ENCODE measurements at regions not wholly inside any gene's neighbourhood (a gene's known extent, or its start where the extent isn't known, plus 50 kb on each side); places are given as distances from the start of the nearest gene placed in this dataset.

DNA sequence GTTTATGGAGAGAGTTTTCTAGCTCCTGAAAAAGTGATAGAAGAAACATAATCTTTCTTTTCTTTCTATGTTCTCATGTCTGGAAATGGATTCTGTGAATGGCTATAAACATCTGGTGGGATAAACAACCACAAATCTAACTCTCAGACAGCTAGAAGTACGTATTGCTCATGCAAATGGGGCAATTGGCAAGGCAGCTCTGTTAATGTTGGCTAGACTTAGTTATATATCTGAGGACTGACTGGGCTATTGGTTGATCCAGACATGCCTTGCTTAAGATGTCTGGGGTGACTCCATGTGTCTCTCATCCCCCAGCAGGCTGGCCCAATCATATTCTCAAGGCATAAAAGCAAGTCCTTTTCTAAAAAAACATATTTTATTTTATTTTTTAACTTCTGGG lies 939.2 kb upstream of the NRXN1 start:
- Histone ChIP-seq H3K9me3 (ENCODE audit: control insufficient read depth, insufficient read depth, low read length) (peaks cover 2% of the 10 kb centered on the region), H3K4me1 (ENCODE audit: control insufficient read depth, insufficient read depth, low read length) (no peaks in the 10 kb centered on the region), H3K27ac (ENCODE audit: low read depth, low read length) (no peak overlapping the region), H3K4me3 (ENCODE audit: low read depth, low read length) (no peak overlapping the region), H3K27me3 (ENCODE audit: control insufficient read depth, insufficient read depth, low read length) (no peaks in the 10 kb centered on the region), H3K36me3 (ENCODE audit: control insufficient read depth, insufficient read depth, low read length) (no peaks in the 10 kb centered on the region)
- DNase-seq (ENCODE audit: low read depth in 4 of 6, low spot score in 6 of 6), result no peak
- 40% methylated on average over 1 of the region's 1 CpG for WGBS (ENCODE audit: insufficient coverage)

GRCh38 chr2:51969347-51969746 lies 937.4 kb upstream of the NRXN1 start:
- Histone ChIP-seq H3K4me1 (ENCODE audit: control insufficient read depth, insufficient read depth, low read length) (no peaks in the 10 kb centered on the region), H3K27ac (ENCODE audit: low read depth, low read length) (no peak overlapping the region), H3K27me3 (ENCODE audit: control insufficient read depth, insufficient read depth, low read length) (no peaks in the 10 kb centered on the region), H3K9me3 (ENCODE audit: control insufficient read depth, insufficient read depth, low read length) (peaks cover 2% of the 10 kb centered on the region), H3K36me3 (ENCODE audit: control insufficient read depth, insufficient read depth, low read length) (no peaks in the 10 kb centered on the region), H3K4me3 (ENCODE audit: low read depth, low read length) (no peak overlapping the region)
- WGBS (ENCODE audit: insufficient coverage), result no CpG with 5 or more reads among the region's 1 CpG
- DNase-seq (ENCODE audit: low read depth in 4 of 6, low spot score in 6 of 6), result no peak

- DNase-seq (ENCODE audit: low read depth in 4 of 6, low spot score in 6 of 6), result no peak
- Histone ChIP-seq H3K4me1 (ENCODE audit: control insufficient read depth, insufficient read depth, low read length) (no peaks in the 10 kb centered on the region), H3K27ac (ENCODE audit: low read depth, low read length) (no peak overlapping the region), H3K27me3 (ENCODE audit: control insufficient read depth, insufficient read depth, low read length) (no peaks in the 10 kb centered on the region), H3K9me3 (ENCODE audit: control insufficient read depth, insufficient read depth, low read length) (no peaks in the 10 kb centered on the region), H3K36me3 (ENCODE audit: control insufficient read depth, insufficient read depth, low read length) (no peaks in the 10 kb centered on the region), H3K4me3 (ENCODE audit: low read depth, low read length) (no peak overlapping the region)
- WGBS (ENCODE audit: insufficient coverage), result 93% methylated on average over 3 of the region's 3 CpGs
These were observed 929.0 kb upstream of the NRXN1 start for GRCh38 chr2:51960841-51961335.

DNA sequence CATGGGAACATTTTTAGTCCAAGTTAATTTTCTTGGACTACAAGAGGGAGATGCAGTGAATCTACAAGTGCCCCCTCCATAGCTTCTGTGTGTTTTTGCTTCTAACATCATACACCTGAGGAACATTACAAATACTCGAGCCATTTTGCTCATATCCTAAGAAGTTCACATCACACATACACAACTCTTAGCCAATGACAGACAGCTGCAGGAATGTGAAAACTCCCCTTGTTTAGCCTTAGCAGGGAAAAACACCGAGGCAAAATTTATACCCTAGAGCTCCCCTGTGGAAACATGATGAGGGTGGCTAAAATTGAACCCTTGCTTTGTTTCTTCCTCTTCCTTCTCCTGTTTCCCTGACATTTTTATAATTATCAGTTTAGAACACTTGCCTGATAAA lies 928.3 kb upstream of the NRXN1 start:
- H3K4me1 ChIP-seq (ENCODE audit: control insufficient read depth, insufficient read depth, low read length), result no peaks in the 10 kb centered on the region
- 82% methylated on average over 2 of the region's 2 CpGs for WGBS (ENCODE audit: insufficient coverage)
- DNase-seq (ENCODE audit: low read depth in 4 of 6, low spot score in 6 of 6), result no peak
- H3K27me3 ChIP-seq (ENCODE audit: control insufficient read depth, insufficient read depth, low read length), result no peaks in the 10 kb centered on the region
- H3K27ac ChIP-seq (ENCODE audit: low read depth, low read length), result no peak overlapping the region
- H3K4me3 ChIP-seq (ENCODE audit: low read depth, low read length), result no peak overlapping the region
- no peaks in the 10 kb centered on the region for H3K9me3 ChIP-seq (ENCODE audit: control insufficient read depth, insufficient read depth, low read length)
- H3K36me3 ChIP-seq (ENCODE audit: control insufficient read depth, insufficient read depth, low read length), result no peaks in the 10 kb centered on the region

GRCh38 chr2:51959696-51960095 lies 927.8 kb upstream of the NRXN1 start:
- Histone ChIP-seq H3K9me3 (ENCODE audit: control insufficient read depth, insufficient read depth, low read length) (no peaks in the 10 kb centered on the region), H3K4me3 (ENCODE audit: low read depth, low read length) (no peak overlapping the region), H3K27me3 (ENCODE audit: control insufficient read depth, insufficient read depth, low read length) (no peaks in the 10 kb centered on the region), H3K36me3 (ENCODE audit: control insufficient read depth, insufficient read depth, low read length) (no peaks in the 10 kb centered on the region), H3K4me1 (ENCODE audit: control insufficient read depth, insufficient read depth, low read length) (no peaks in the 10 kb centered on the region), H3K27ac (ENCODE audit: low read depth, low read length) (no peak overlapping the region)
- WGBS (ENCODE audit: insufficient coverage), result no CpG with 5 or more reads among the region's 2 CpGs
- DNase-seq (ENCODE audit: low read depth in 4 of 6, low spot score in 6 of 6), result no peak

DNA sequence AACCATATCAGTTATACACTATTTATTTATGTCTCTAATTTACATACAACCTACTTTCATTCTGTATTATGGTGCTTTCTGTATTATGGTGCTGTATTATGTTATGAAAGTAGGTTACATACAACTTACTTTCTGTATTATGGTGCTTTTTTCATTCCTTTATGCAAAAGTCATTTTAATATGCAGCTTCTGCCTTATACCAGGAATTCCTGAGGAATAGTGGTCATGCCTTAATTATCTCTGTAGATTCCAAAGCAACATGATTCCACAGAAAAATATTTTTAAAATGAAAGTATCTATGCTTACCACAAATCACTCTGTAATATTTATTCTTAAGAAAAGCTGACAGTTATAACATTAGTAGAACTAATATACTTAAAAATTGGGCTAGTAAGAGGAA lies 922.0 kb upstream of the NRXN1 start:
- H3K27ac ChIP-seq (ENCODE audit: low read depth, low read length), result no peak overlapping the region
- no peak for DNase-seq (ENCODE audit: low read depth in 4 of 6, low spot score in 6 of 6)
- no peaks in the 10 kb centered on the region for H3K4me1 ChIP-seq (ENCODE audit: control insufficient read depth, insufficient read depth, low read length)
- peaks cover 11% of the 10 kb centered on the region for H3K9me3 ChIP-seq (ENCODE audit: control insufficient read depth, insufficient read depth, low read length)
- no peaks in the 10 kb centered on the region for H3K36me3 ChIP-seq (ENCODE audit: control insufficient read depth, insufficient read depth, low read length)
- no peaks in the 10 kb centered on the region for H3K27me3 ChIP-seq (ENCODE audit: control insufficient read depth, insufficient read depth, low read length)
- H3K4me3 ChIP-seq (ENCODE audit: low read depth, low read length), result no peak overlapping the region

DNA sequence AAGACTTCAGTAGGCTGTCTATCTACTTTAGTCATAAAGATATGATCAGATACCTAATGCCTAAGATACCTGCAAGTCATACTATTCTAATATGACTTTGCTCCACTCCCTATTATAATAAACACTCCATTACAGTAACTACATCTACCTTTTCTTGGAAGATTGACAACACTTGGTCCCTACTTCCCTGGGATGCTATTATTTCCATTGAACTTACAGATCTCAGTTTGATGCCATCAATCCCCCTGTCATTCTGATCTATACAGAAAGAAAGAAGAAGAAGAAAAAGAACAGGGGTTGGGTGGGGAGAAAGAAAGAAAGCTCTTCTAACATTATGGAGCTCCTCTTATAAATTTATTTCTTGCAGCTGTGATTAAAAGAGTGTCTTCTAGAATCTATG lies 889.1 kb upstream of the NRXN1 start:
- no peaks in the 10 kb centered on the region for H3K36me3 ChIP-seq (ENCODE audit: control insufficient read depth, insufficient read depth, low read length)
- no peak overlapping the region for H3K4me3 ChIP-seq (ENCODE audit: low read depth, low read length)
- H3K9me3 ChIP-seq (ENCODE audit: control insufficient read depth, insufficient read depth, low read length), result peaks cover 2% of the 10 kb centered on the region
- H3K27me3 ChIP-seq (ENCODE audit: control insufficient read depth, insufficient read depth, low read length), result no peaks in the 10 kb centered on the region
- DNase-seq (ENCODE audit: low read depth in 4 of 6, low spot score in 6 of 6), result no peak
- no peak overlapping the region for H3K27ac ChIP-seq (ENCODE audit: low read depth, low read length)
- no peaks in the 10 kb centered on the region for H3K4me1 ChIP-seq (ENCODE audit: control insufficient read depth, insufficient read depth, low read length)

DNA sequence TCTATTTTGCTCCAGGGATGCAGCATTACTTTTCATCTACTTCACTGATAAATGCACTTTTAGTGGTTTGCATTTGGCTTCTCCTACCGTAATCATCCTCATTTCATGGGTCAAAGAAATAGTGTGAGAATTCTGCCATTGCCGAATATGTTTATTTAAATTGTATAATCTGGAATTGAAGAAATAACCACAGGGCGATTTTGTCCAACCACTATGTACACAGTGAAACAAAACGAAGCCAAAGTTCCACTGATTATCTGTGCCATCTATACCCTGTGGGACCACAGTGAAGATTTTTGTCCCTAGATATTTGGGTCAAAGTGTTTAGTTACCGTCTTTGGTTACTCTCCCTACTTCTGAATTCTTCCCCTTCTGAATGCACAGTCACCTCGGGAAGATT lies 888.6 kb upstream of the NRXN1 start:
- Histone ChIP-seq H3K9me3 (ENCODE audit: control insufficient read depth, insufficient read depth, low read length) (peaks cover 2% of the 10 kb centered on the region), H3K36me3 (ENCODE audit: control insufficient read depth, insufficient read depth, low read length) (no peaks in the 10 kb centered on the region), H3K27me3 (ENCODE audit: control insufficient read depth, insufficient read depth, low read length) (no peaks in the 10 kb centered on the region), H3K27ac (ENCODE audit: low read depth, low read length) (no peak overlapping the region), H3K4me3 (ENCODE audit: low read depth, low read length) (no peak overlapping the region), H3K4me1 (ENCODE audit: control insufficient read depth, insufficient read depth, low read length) (no peaks in the 10 kb centered on the region)
- no peak for DNase-seq (ENCODE audit: low read depth in 4 of 6, low spot score in 6 of 6)
- WGBS (ENCODE audit: insufficient coverage), result 100% methylated on average over 1 of the region's 6 CpGs

DNA sequence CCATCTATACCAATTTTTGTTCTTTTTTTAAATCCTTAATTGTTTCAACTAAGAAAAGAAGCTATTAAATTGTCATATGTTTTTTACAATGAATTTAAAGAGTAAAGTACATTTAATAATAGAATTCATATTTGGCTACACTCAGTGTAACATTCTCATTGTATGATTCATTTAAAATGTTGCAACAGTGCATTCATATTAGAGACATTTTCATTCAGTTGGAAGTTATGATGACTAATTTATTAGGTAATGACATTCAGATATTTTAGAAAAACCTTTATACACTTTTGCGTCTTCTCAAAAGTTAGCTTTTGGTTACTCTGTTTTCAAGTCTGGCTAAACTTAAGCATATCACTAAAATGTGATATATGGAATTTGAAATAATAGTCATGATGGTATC lies 887.5 kb upstream of the NRXN1 start:
- DNase-seq (ENCODE audit: low read depth in 4 of 6, low spot score in 6 of 6), result no peak

DNA sequence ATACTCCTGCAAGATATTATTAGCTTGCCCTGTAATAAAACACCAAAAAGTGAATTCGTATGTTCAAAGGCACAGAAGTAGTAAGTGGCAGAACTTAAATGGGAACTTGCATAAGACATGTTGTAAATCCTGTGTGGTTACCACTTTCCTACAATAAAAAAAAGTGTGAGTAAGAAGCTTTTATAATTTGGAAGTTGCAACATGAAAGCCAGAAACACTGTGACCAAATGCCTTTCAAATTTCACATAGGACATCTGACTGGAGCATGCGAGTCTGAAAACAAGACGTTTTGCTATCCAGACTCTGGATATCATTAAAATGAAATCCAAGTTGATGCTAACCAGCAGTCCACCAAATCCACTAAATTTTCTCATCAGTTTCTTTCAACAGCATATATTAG lies 886.2 kb upstream of the NRXN1 start:
- H3K4me3 ChIP-seq (ENCODE audit: low read depth, low read length), result no peak overlapping the region
- 70% methylated on average over 2 of the region's 3 CpGs for WGBS (ENCODE audit: insufficient coverage)
- no peak overlapping the region for H3K27ac ChIP-seq (ENCODE audit: low read depth, low read length)
- peaks cover 4% of the 10 kb centered on the region for H3K9me3 ChIP-seq (ENCODE audit: control insufficient read depth, insufficient read depth, low read length)
- no peak for DNase-seq (ENCODE audit: low read depth in 4 of 6, low spot score in 6 of 6)
- no peaks in the 10 kb centered on the region for H3K27me3 ChIP-seq (ENCODE audit: control insufficient read depth, insufficient read depth, low read length)
- H3K36me3 ChIP-seq (ENCODE audit: control insufficient read depth, insufficient read depth, low read length), result no peaks in the 10 kb centered on the region
- H3K4me1 ChIP-seq (ENCODE audit: control insufficient read depth, insufficient read depth, low read length), result no peaks in the 10 kb centered on the region

More for the DNA sequence above, 887.5 kb upstream of the NRXN1 start:
- peaks cover 4% of the 10 kb centered on the region for H3K9me3 ChIP-seq (ENCODE audit: control insufficient read depth, insufficient read depth, low read length)
- H3K27me3 ChIP-seq (ENCODE audit: control insufficient read depth, insufficient read depth, low read length), result no peaks in the 10 kb centered on the region
- H3K36me3 ChIP-seq (ENCODE audit: control insufficient read depth, insufficient read depth, low read length), result no peaks in the 10 kb centered on the region
- H3K27ac ChIP-seq (ENCODE audit: low read depth, low read length), result no peak overlapping the region
- WGBS (ENCODE audit: insufficient coverage), result no CpG with 5 or more reads among the region's 1 CpG
- H3K4me3 ChIP-seq (ENCODE audit: low read depth, low read length), result no peak overlapping the region
- H3K4me1 ChIP-seq (ENCODE audit: control insufficient read depth, insufficient read depth, low read length), result no peaks in the 10 kb centered on the region
